GM12878 (cell line): ENCODE measurements at regions not wholly inside any gene's neighbourhood (a gene's known extent, or its start where the extent isn't known, plus 50 kb on each side); places are given as distances from the start of the nearest gene placed in this dataset.

ENCODE experiments used
- ATF2 ChIP-seq: IDR thresholded peaks from 2 replicates; pipeline ENCODE4 v1.6.1; 2012; ENCODE audit warnings: low read length, inconsistent platforms
- BACH1 ChIP-seq: fragments of 450-650 bp; IDR thresholded peaks from 2 replicates; pipeline ENCODE4 v1.6.1; 2017; ENCODE audit warnings: mild to moderate bottlenecking, borderline replicate concordance
- BCL11A ChIP-seq: IDR thresholded peaks from 2 replicates; pipeline ENCODE4 v1.6.1; 2011; ENCODE audit warnings: low read depth, low read length
- CHD1 ChIP-seq: IDR thresholded peaks from 2 replicates; pipeline ENCODE4 v1.6.1; 2012; ENCODE audit warnings: low read depth, low read length, improper control_type of control experiment
- CREM ChIP-seq: IDR thresholded peaks from 2 replicates; pipeline ENCODE4 v1.6.1; 2014; ENCODE audit warnings: antibody characterized with exemption, low read depth
- E4F1 ChIP-seq: fragments of 450-650 bp; IDR thresholded peaks from 2 replicates; pipeline ENCODE4 v1.6.1; 2018; ENCODE audit warnings: borderline replicate concordance, mild to moderate bottlenecking; ENCODE audit not compliant: partially characterized antibody
- ELK1 ChIP-seq: IDR thresholded peaks from 2 replicates; pipeline ENCODE4 v1.6.1; 2012; ENCODE audit warnings: low read depth, low read length, improper control_type of control experiment
- GABPA ChIP-seq: IDR thresholded peaks from 2 replicates; pipeline ENCODE4 v1.6.1; 2014; ENCODE audit warnings: antibody characterized with exemption, low read depth, mild to moderate bottlenecking, inconsistent platforms
- GATAD2B ChIP-seq: fragments of 450-650 bp; conservative IDR thresholded peaks from 2 replicates; pipeline ENCODE4 v1.6.1; 2017; ENCODE audit warnings: low read depth, mild to moderate bottlenecking, moderate library complexity
- IRF4 ChIP-seq: IDR thresholded peaks from 2 replicates; pipeline ENCODE4 v1.6.1; 2011; ENCODE audit warnings: low read depth, low read length
- IRF5 ChIP-seq: fragments of 450-650 bp; IDR thresholded peaks from 2 replicates; pipeline ENCODE4 v1.6.1; 2017; ENCODE audit warnings: borderline replicate concordance
- MXI1 ChIP-seq: fragments of 150-350 bp; IDR thresholded peaks from 2 replicates; pipeline ENCODE4 v1.6.1; 2011; ENCODE audit warnings: low read depth, mild to moderate bottlenecking, inconsistent platforms, low read length, improper control_type of control experiment
- NR2F1 ChIP-seq: fragments of 450-650 bp; conservative IDR thresholded peaks from 2 replicates; pipeline ENCODE4 v1.6.1; 2017; ENCODE audit warnings: mild to moderate bottlenecking
- POLR2A ChIP-seq: IDR thresholded peaks from 2 replicates; pipeline ENCODE4 v1.6.1; 2011; ENCODE audit warnings: low read depth, mild to moderate bottlenecking, low read length
- RAD51 ChIP-seq: fragments of 450-650 bp; IDR thresholded peaks from 2 replicates; pipeline ENCODE4 v1.6.1; 2016; ENCODE audit warnings: moderate library complexity, mild to moderate bottlenecking, inconsistent platforms
- SIN3A ChIP-seq: IDR thresholded peaks from 2 replicates; pipeline ENCODE4 v1.6.1; 2012; ENCODE audit warnings: low read depth, low read length, improper control_type of control experiment
- SPI1 ChIP-seq: IDR thresholded peaks from 2 replicates; pipeline ENCODE4 v1.6.1; 2011; ENCODE audit warnings: low read depth, mild to moderate bottlenecking, low read length, moderate library complexity, borderline replicate concordance; ENCODE audit not compliant: insufficient read depth
- TARDBP ChIP-seq: IDR thresholded peaks from 2 replicates; pipeline ENCODE4 v1.6.1; 2016; ENCODE audit warnings: borderline replicate concordance
- TCF12 ChIP-seq: IDR thresholded peaks from 2 replicates; pipeline ENCODE4 v1.6.1; 2011; ENCODE audit warnings: low read depth, mild to moderate bottlenecking, low read length
- USF1 ChIP-seq: IDR thresholded peaks from 2 replicates; pipeline ENCODE4 v1.6.1; 2011; ENCODE audit warnings: borderline replicate concordance, low read depth, mild to moderate bottlenecking, moderate library complexity, mixed read lengths, low read length; ENCODE audit not compliant: insufficient read depth; ENCODE audit errors: extremely low read length
- WRNIP1 ChIP-seq: IDR thresholded peaks from 2 replicates; pipeline ENCODE4 v1.6.1; 2011; ENCODE audit warnings: low read depth, low read length, improper control_type of control experiment, borderline replicate concordance
- YY1 ChIP-seq: IDR thresholded peaks from 2 replicates; pipeline ENCODE4 v1.6.1; 2011; ENCODE audit warnings: low read depth, mild to moderate bottlenecking, low read length
- ZSCAN29 ChIP-seq: fragments of 450-650 bp; IDR thresholded peaks from 2 replicates; pipeline ENCODE4 v1.6.1; 2017; ENCODE audit warnings: mild to moderate bottlenecking, moderate library complexity

GRCh38 chr6:26311385-26312095 lies 53.5 kb upstream of the BTN3A2 start (continued):
- TF ChIP-seq E4F1 = no peak
- TF ChIP-seq RAD51 = no peak
- peak; percentile 92 for TF ChIP-seq TARDBP
- no peak for TF ChIP-seq SIN3A
- TF ChIP-seq SPI1 = no peak
- TF ChIP-seq TCF12 = 0 out of 2 replicates have a peak, but pooled peaks have one; percentile 20
- TF ChIP-seq GABPA = no peak
- peak; percentile 25; the same call in 1 of the 2 replicates for TF ChIP-seq BACH1
- no peak for TF ChIP-seq IRF5
- 0 out of 2 replicates have a peak, but pooled peaks have one; percentile 25 for TF ChIP-seq GATAD2B
- TF ChIP-seq WRNIP1 = 0 out of 2 replicates have a peak, but pooled peaks have one; percentile 59
- no peak for TF ChIP-seq POLR2A
- TF ChIP-seq ATF2 = 0 out of 2 replicates have a peak, but pooled peaks have one; percentile 22
- TF ChIP-seq CREM = 0 out of 2 replicates have a peak, but pooled peaks have one; percentile 44
- TF ChIP-seq ELK1 = no peak
- TF ChIP-seq MXI1 = no peak
- no peak for TF ChIP-seq BCL11A
- peak; percentile 37; the same call in 1 of the 2 replicates for TF ChIP-seq YY1
- TF ChIP-seq ZSCAN29 = peak; percentile 98
- no peak for TF ChIP-seq CHD1
- TF ChIP-seq USF1 = no peak
- no peak for TF ChIP-seq IRF4
- TF ChIP-seq NR2F1 = no peak
